Neural progenitor cell (in vitro differentiated cells): ENCODE measurements at regions not wholly inside any gene's neighbourhood (a gene's known extent, or its start where the extent isn't known, plus 50 kb on each side); places are given as distances from the start of the nearest gene placed in this dataset.

Experiments used
- EZH2 ChIP-seq: fragments of 200-600 bp; sonication (generic); IDR thresholded peaks from 2 replicates; pipeline ENCODE4 v1.6.1; 2017; ENCODE audit warnings: antibody characterized with exemption, mild to moderate bottlenecking, moderate library complexity
- EZH2phosphoT487 ChIP-seq: fragments of 200-600 bp; sonication (generic); IDR thresholded peaks from 2 replicates; pipeline ENCODE4 v1.6.1; 2017; ENCODE audit warnings: antibody characterized with exemption
- TF ChIP-seq, protein P1 (sequence below): fragments of 200-600 bp; sonication (generic); IDR thresholded peaks from 2 replicates; pipeline ENCODE4 v1.5.1; 2017; ENCODE audit warnings: antibody characterized with exemption, mild to moderate bottlenecking

DNA sequence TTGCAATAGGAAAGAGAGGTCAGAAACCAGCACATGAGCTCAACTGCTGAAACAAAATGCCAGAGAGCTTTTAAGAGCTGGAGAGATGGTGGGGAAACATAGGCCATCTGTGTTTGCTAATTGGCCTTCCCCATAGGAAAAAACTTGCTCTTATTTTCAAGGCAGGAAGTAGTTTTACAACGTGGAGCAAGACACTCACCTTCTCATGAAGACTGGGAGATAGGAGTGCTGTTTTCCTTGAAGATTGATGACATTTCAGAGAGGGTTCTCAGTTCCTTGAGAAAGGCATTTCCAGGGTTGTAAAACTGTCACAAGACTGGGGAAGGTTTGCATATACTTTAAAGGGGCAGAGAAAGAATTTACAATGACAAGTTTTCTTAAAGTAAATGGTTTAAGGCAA lies 586.3 kb upstream of the RAG2 start:
- TF ChIP-seq EZH2phosphoT487, result no peak
- TF ChIP-seq, protein P1, sequence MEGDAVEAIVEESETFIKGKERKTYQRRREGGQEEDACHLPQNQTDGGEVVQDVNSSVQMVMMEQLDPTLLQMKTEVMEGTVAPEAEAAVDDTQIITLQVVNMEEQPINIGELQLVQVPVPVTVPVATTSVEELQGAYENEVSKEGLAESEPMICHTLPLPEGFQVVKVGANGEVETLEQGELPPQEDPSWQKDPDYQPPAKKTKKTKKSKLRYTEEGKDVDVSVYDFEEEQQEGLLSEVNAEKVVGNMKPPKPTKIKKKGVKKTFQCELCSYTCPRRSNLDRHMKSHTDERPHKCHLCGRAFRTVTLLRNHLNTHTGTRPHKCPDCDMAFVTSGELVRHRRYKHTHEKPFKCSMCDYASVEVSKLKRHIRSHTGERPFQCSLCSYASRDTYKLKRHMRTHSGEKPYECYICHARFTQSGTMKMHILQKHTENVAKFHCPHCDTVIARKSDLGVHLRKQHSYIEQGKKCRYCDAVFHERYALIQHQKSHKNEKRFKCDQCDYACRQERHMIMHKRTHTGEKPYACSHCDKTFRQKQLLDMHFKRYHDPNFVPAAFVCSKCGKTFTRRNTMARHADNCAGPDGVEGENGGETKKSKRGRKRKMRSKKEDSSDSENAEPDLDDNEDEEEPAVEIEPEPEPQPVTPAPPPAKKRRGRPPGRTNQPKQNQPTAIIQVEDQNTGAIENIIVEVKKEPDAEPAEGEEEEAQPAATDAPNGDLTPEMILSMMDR, result no peak
- no peak for TF ChIP-seq EZH2
